GM19238 (cell line): ENCODE measurements at regions not wholly inside any gene's neighbourhood (a gene's known extent, or its start where the extent isn't known, plus 50 kb on each side); places are given as distances from the start of the nearest gene placed in this dataset.

Source experiments
- DNase-seq: peaks from one replicate; pipeline ENCODE4 v3.0.0; 2011; ENCODE audit warnings: low spot score; ENCODE audit not compliant: insufficient read length

- no peak for DNase-seq
Measured at GRCh38 chr1:65486613-65487012, 66.1 kb downstream of the LEPR start.

GRCh38 chr1:65489481-65489880, 69.0 kb downstream of the LEPR start:
- no peak for DNase-seq

GRCh38 chr1:65490231-65491009, 70.0 kb downstream of the LEPR start:
- DNase-seq: no peak

- no peak for DNase-seq
Measured at GRCh38 chr1:65491472-65491871, 71.0 kb downstream of the LEPR start.

GRCh38 chr1:65493802-65494201, 73.3 kb downstream of the LEPR start:
- no peak for DNase-seq

GRCh38 chr1:65494671-65495070, 74.2 kb downstream of the LEPR start:
- no peak for DNase-seq

GRCh38 chr1:65495137-65495536, 74.7 kb downstream of the LEPR start:
- no peak for DNase-seq

- no peak for DNase-seq
Measured at GRCh38 chr1:65497256-65497830, 76.9 kb downstream of the LEPR start.

GRCh38 chr1:65503427-65503826, 83.0 kb downstream of the LEPR start:
- no peak for DNase-seq

- DNase-seq: no peak
Measured at GRCh38 chr1:65504263-65504662, 83.8 kb downstream of the LEPR start.

GRCh38 chr1:65505547-65506300, 85.3 kb downstream of the LEPR start:
- DNase-seq: no peak

GRCh38 chr1:65508051-65508450, 87.6 kb downstream of the LEPR start:
- DNase-seq: no peak

GRCh38 chr1:65509912-65510680, 89.6 kb downstream of the LEPR start:
- DNase-seq: no peak

GRCh38 chr1:65510961-65511360, 90.5 kb downstream of the LEPR start:
- DNase-seq: no peak

- DNase-seq: no peak
Measured at GRCh38 chr1:65512383-65512782, 91.9 kb downstream of the LEPR start.

GRCh38 chr1:65512967-65513780, 92.7 kb downstream of the LEPR start:
- no peak for DNase-seq

- DNase-seq: no peak
Measured at GRCh38 chr1:65514041-65514440, 93.6 kb downstream of the LEPR start.

- no peak for DNase-seq
Measured at GRCh38 chr1:65524931-65525265, 104.4 kb downstream of the LEPR start.

GRCh38 chr1:65525266-65526048, 105.0 kb downstream of the LEPR start:
- no peak for DNase-seq

- DNase-seq: no peak
Measured at GRCh38 chr1:65526049-65526556, 105.6 kb downstream of the LEPR start.
